Lung (tissue), 11 donors: ENCODE measurements at regions not wholly inside any gene's neighbourhood (a gene's known extent, or its start where the extent isn't known, plus 50 kb on each side); places are given as distances from the start of the nearest gene placed in this dataset.
"Not testable (repeated sequence)": the region's sequence is repeated elsewhere in the genome, so short reads cannot be mapped to it uniquely, and the experiment has no call there.

Experiments used
- ATAC-seq: fragments of 200-7000 bp; cut with Tn5 transposase; one replicate; pipeline ENCODE4 v1.9.1; 2020; ENCODE audit warnings: moderate number of reproducible peaks; ENCODE audit not compliant: insufficient read depth, low FRiP score
- DNase-seq, 3 donors: peaks; one replicate each; pipeline ENCODE4 v3.0.0-alpha.2; 2013 to 2017
- H3K27ac ChIP-seq, 2 donors: one replicate each; pipeline ENCODE4 v1.5.1; 2013; ENCODE audit warnings: mild to moderate bottlenecking in 2 of 2, moderate library complexity in 2 of 2, control low read depth in 1 of 2, inconsistent platforms in 1 of 2, low read depth in 1 of 2, low read length in 1 of 2
- H3K27me3 ChIP-seq, 3 donors: one replicate each; pipeline ENCODE4 v1.5.1; 2013; ENCODE audit warnings: low read length in 2 of 3; ENCODE audit not compliant: control insufficient read depth in 3 of 3, insufficient read depth in 3 of 3
- H3K36me3 ChIP-seq, 4 donors: one replicate each; pipeline ENCODE4 v1.5.1; 2013; ENCODE audit warnings: low read length in 4 of 4, mild to moderate bottlenecking in 1 of 4, moderate library complexity in 1 of 4; ENCODE audit not compliant: control insufficient read depth in 4 of 4, insufficient read depth in 4 of 4
- H3K4me1 ChIP-seq, 5 donors: one replicate each; pipeline ENCODE4 v1.5.1; 2013; ENCODE audit warnings: low read length in 5 of 5, mild to moderate bottlenecking in 2 of 5, moderate library complexity in 1 of 5; ENCODE audit not compliant: control insufficient read depth in 5 of 5, insufficient read depth in 5 of 5
- H3K4me3 ChIP-seq: one replicate; pipeline ENCODE4 v1.5.1; 2013; ENCODE audit warnings: mild to moderate bottlenecking, control low read depth, moderate library complexity
- H3K9ac ChIP-seq, 2 donors: one replicate each; pipeline ENCODE4 v1.5.1; 2013; ENCODE audit warnings: low read length in 2 of 2, control low read depth in 1 of 2; ENCODE audit not compliant: insufficient read depth in 1 of 2
- H3K9me3 ChIP-seq, 4 donors: one replicate each; pipeline ENCODE4 v1.5.1; 2013; ENCODE audit warnings: low read length in 3 of 4, mild to moderate bottlenecking in 1 of 4, moderate library complexity in 1 of 4; ENCODE audit not compliant: control insufficient read depth in 4 of 4, insufficient read depth in 3 of 4
- CTCF ChIP-seq: IDR thresholded peaks from 2 replicates; pipeline ENCODE4 v1.5.1; 2012; ENCODE audit warnings: mild to moderate bottlenecking; ENCODE audit errors: control extremely low read depth, extremely low read depth
- WGBS, 2 donors: extraction: QIAGEN DNeasy Blood & Tissue Kit; methylation state at CpG; one replicate each; pipeline ENCODE4 v1.1.7; 2013; 5-methylcytosine and 5-hydroxymethylcytosine counted together
- donor health status: control.
- donor health status: control.
- donor health status: Bipolar disorder and iron deficiency.
- donor health status: healthy.
- donor health status: DM: yes; HTN: yes; CAD: no.

GRCh38 chr20:29318871-29319461, 1938.5 kb upstream of the DEFB115 start:
- 65 to 75% methylated on average over 36 to 37 of the region's 37 CpGs for WGBS, 2 donors
- Histone ChIP-seq H3K4me3 (no peak overlapping the region), H3K27ac (no peak overlapping the region), H3K27me3 (no peaks in the 10 kb centered on the region), H3K4me1 (no peaks in the 10 kb centered on the region), H3K9ac (no peak overlapping the region), H3K9me3 (peaks cover 0 to 15% (median 6%) of the 10 kb centered on the region in 4 donors), H3K36me3 (no peaks in the 10 kb centered on the region)
- ATAC-seq (no peak), DNase-seq (no peak)
- TF ChIP-seq CTCF: no peak

- DNase-seq (no peak), ATAC-seq (no peak)
- no peaks in the 10 kb centered on the region for H3K27me3 ChIP-seq
- H3K27ac ChIP-seq: no peak overlapping the region
- H3K9me3 ChIP-seq: peaks cover 0 to 18% (median 3%) of the 10 kb centered on the region in 4 donors
- TF ChIP-seq CTCF: no peak
- no peak overlapping the region for H3K9ac ChIP-seq
- WGBS, 2 donors: 49 to 62% methylated on average over 23 of the region's 23 CpGs
- H3K4me3 ChIP-seq: no peak overlapping the region
- H3K36me3 ChIP-seq: no peaks in the 10 kb centered on the region
- H3K4me1 ChIP-seq: no peaks in the 10 kb centered on the region
These were observed 1937.7 kb upstream of the DEFB115 start for GRCh38 chr20:29319725-29320124.

- not testable (repeated sequence) for DNase-seq, H3K4me3 ChIP-seq
- 39 to 55% methylated on average over 33 to 35 of the region's 35 CpGs for WGBS, 2 donors
These were observed 1937.1 kb upstream of the DEFB115 start for GRCh38 chr20:29320216-29320949.

GRCh38 chr20:29323631-29324515, 1933.6 kb upstream of the DEFB115 start:
- not testable (repeated sequence) for H3K27me3 ChIP-seq, H3K27ac ChIP-seq, H3K9ac ChIP-seq, H3K4me1 ChIP-seq, H3K36me3 ChIP-seq, H3K4me3 ChIP-seq, ATAC-seq, DNase-seq
- 82 to 85% methylated on average over 37 of the region's 37 CpGs for WGBS, 2 donors
- H3K9me3 ChIP-seq: peaks cover 0 to 31% (median 0%) of the 10 kb centered on the region in 4 donors

More at GRCh38 chr20:29320216-29320949, 1937.1 kb upstream of the DEFB115 start:
- H3K27ac ChIP-seq, H3K27me3 ChIP-seq, H3K9ac ChIP-seq, ATAC-seq, H3K4me1 ChIP-seq, H3K36me3 ChIP-seq: not testable (repeated sequence)
- H3K9me3 ChIP-seq: peaks cover 0 to 18% (median 3%) of the 10 kb centered on the region in 4 donors

GRCh38 chr20:29324516-29325303, 1932.8 kb upstream of the DEFB115 start:
- not testable (repeated sequence) for ATAC-seq, H3K4me3 ChIP-seq
- 75 to 78% methylated on average over 34 of the region's 34 CpGs for WGBS, 2 donors

More at GRCh38 chr20:29324516-29325303, 1932.8 kb upstream of the DEFB115 start:
- DNase-seq, H3K9ac ChIP-seq, H3K4me1 ChIP-seq, H3K27ac ChIP-seq, H3K36me3 ChIP-seq, H3K27me3 ChIP-seq: not testable (repeated sequence)
- H3K9me3 ChIP-seq: peaks cover 0 to 25% (median 2%) of the 10 kb centered on the region in 4 donors
